HG03159 (cell line): ENCODE measurements at regions not wholly inside any gene's neighbourhood (a gene's known extent, or its start where the extent isn't known, plus 50 kb on each side); places are given as distances from the start of the nearest gene placed in this dataset.

Source experiments
- ATAC-seq: cut with Tn5 transposase; IDR thresholded peaks from one replicate; pipeline ENCODE4 v1.9.1; 2021; ENCODE audit warnings: mild to moderate bottlenecking, moderate library complexity; ENCODE audit not compliant: unreplicated experiment

GRCh38 chr1:239778208-239778813, 313.4 kb upstream of the FMN2 start:
- no peak for ATAC-seq

GRCh38 chr1:239779962-239780361, 311.7 kb upstream of the FMN2 start:
- ATAC-seq = no peak

GRCh38 chr1:239784896-239785295, 306.8 kb upstream of the FMN2 start:
- ATAC-seq = no peak

- ATAC-seq = no peak
Observed at GRCh38 chr1:239785576-239785975, 306.1 kb upstream of the FMN2 start.

GRCh38 chr1:239786464-239786863, 305.2 kb upstream of the FMN2 start:
- no peak for ATAC-seq

GRCh38 chr1:239792157-239792556, 299.5 kb upstream of the FMN2 start:
- no peak for ATAC-seq

- ATAC-seq = no peak
Observed at GRCh38 chr1:239795304-239795703, 296.4 kb upstream of the FMN2 start.

GRCh38 chr1:239799617-239800016, 292.1 kb upstream of the FMN2 start:
- no peak for ATAC-seq

- ATAC-seq = no peak
Observed at GRCh38 chr1:239800861-239801260, 290.8 kb upstream of the FMN2 start.

- no peak for ATAC-seq
Observed at GRCh38 chr1:239802275-239802674, 289.4 kb upstream of the FMN2 start.

GRCh38 chr1:239803781-239804180, 287.9 kb upstream of the FMN2 start:
- ATAC-seq = no peak

GRCh38 chr1:239804266-239804665, 287.4 kb upstream of the FMN2 start:
- no peak for ATAC-seq

- no peak for ATAC-seq
Observed at GRCh38 chr1:239805042-239805441, 286.6 kb upstream of the FMN2 start.

- no peak for ATAC-seq
Observed at GRCh38 chr1:239805851-239806772, 285.6 kb upstream of the FMN2 start.

- no peak for ATAC-seq
Observed at GRCh38 chr1:239806897-239807296, 284.8 kb upstream of the FMN2 start.

GRCh38 chr1:239807361-239807760, 284.3 kb upstream of the FMN2 start:
- no peak for ATAC-seq

GRCh38 chr1:239810061-239810481, 281.6 kb upstream of the FMN2 start:
- no peak for ATAC-seq

GRCh38 chr1:239811211-239811885, 280.3 kb upstream of the FMN2 start:
- no peak for ATAC-seq

- no peak for ATAC-seq
Observed at GRCh38 chr1:239812580-239812979, 279.1 kb upstream of the FMN2 start.

GRCh38 chr1:239814306-239814881, 277.3 kb upstream of the FMN2 start:
- no peak for ATAC-seq

- ATAC-seq = no peak
Observed at GRCh38 chr1:239815074-239815473, 276.6 kb upstream of the FMN2 start.
